Uterus (tissue), 2 donors: ENCODE measurements at regions not wholly inside any gene's neighbourhood (a gene's known extent, or its start where the extent isn't known, plus 50 kb on each side); places are given as distances from the start of the nearest gene placed in this dataset.

ENCODE experiments used
- POLR2A ChIP-seq, 2 donors: fragments of 450-650 bp; IDR thresholded peaks; one replicate each; pipeline ENCODE4 v1.6.1; 2016; ENCODE audit warnings: antibody characterized with exemption in 2 of 2, mild to moderate bottlenecking in 1 of 2, moderate library complexity in 1 of 2
- TF ChIP-seq, protein P1 (sequence below), 4 experiments: fragments of 200-600 bp in 2 of 4; fragments of 450-650 bp in 2 of 4; sonication (generic) in 2 of 4; IDR thresholded peaks; one replicate each; pipeline ENCODE4 v1.5.1; 2016 to 2019; ENCODE audit warnings: antibody characterized with exemption in 4 of 4, mild to moderate bottlenecking in 2 of 4, moderate library complexity in 1 of 4

DNA sequence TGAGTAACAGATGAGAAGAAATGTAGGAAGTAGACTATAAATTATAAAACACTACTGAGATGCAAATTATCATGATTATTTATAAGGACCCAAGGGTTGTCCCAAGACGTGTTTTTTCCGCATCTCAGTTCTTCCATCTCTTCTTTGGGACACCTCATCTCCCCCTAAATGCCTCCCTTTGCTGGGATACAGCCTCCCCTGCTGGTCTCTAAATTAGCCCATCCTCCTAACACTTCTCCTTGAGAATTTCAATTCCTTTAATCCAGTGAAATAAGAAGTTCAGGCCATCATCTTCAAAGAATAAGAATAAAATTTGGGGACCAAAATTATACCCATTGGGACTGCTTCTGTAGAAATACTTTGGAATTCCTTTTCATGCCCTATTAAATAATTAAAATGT is 667.0 kb downstream of the BCL11B start:
- TF ChIP-seq, protein P1, sequence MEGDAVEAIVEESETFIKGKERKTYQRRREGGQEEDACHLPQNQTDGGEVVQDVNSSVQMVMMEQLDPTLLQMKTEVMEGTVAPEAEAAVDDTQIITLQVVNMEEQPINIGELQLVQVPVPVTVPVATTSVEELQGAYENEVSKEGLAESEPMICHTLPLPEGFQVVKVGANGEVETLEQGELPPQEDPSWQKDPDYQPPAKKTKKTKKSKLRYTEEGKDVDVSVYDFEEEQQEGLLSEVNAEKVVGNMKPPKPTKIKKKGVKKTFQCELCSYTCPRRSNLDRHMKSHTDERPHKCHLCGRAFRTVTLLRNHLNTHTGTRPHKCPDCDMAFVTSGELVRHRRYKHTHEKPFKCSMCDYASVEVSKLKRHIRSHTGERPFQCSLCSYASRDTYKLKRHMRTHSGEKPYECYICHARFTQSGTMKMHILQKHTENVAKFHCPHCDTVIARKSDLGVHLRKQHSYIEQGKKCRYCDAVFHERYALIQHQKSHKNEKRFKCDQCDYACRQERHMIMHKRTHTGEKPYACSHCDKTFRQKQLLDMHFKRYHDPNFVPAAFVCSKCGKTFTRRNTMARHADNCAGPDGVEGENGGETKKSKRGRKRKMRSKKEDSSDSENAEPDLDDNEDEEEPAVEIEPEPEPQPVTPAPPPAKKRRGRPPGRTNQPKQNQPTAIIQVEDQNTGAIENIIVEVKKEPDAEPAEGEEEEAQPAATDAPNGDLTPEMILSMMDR (IDR thresholded peaks at IDR 0.05), result no peak
- no peak for TF ChIP-seq POLR2A (IDR thresholded peaks at IDR 0.05)
